ENCODE measurements at regions not wholly inside any gene's neighbourhood (a gene's known extent, or its start where the extent isn't known, plus 50 kb on each side); places are given as distances from the start of the nearest gene placed in this dataset.

- no peaks in the 10 kb centered on the region for H3K36me3 ChIP-seq (ENCODE audit: insufficient read depth, low read length)
- no peaks in the 10 kb centered on the region for H3K79me2 ChIP-seq (ENCODE audit: insufficient read depth, low read length)
- no peak overlapping the region for H3K27ac ChIP-seq (ENCODE audit: low read depth, low read length)
- H3K4me3 ChIP-seq (ENCODE audit: insufficient read depth, low read length): no peak overlapping the region
- no peaks in the 10 kb centered on the region for H3K9me3 ChIP-seq (ENCODE audit: low read depth, low read length)
- H4K20me1 ChIP-seq (ENCODE audit: insufficient read depth, low read length): no peaks in the 10 kb centered on the region
- DNase-seq (ENCODE audit: insufficient read length, low spot score, missing footprints): no peak
- H3K4me2 ChIP-seq (ENCODE audit: insufficient read depth, low read length): no peak overlapping the region
- no peak overlapping the region for H2AFZ ChIP-seq (ENCODE audit: low read length)
- no peaks in the 10 kb centered on the region for H3K27me3 ChIP-seq (ENCODE audit: insufficient read depth, low read length)
- H3K4me1 ChIP-seq (ENCODE audit: insufficient read depth, low read length): no peaks in the 10 kb centered on the region
- no peak for TF ChIP-seq CTCF (IDR thresholded peaks at IDR 0.05; ENCODE audit: extremely low read depth, low read depth, low read length)
Measured at GRCh38 chr5:97338729-97339128, 155.7 kb upstream of the RIOK2 start.

GRCh38 chr5:97355775-97356174, 172.7 kb upstream of the RIOK2 start:
- no peaks in the 10 kb centered on the region for H3K4me1 ChIP-seq (ENCODE audit: insufficient read depth, low read length)
- H2AFZ ChIP-seq (ENCODE audit: low read length): no peak overlapping the region
- no peaks in the 10 kb centered on the region for H4K20me1 ChIP-seq (ENCODE audit: insufficient read depth, low read length)
- DNase-seq (ENCODE audit: insufficient read length, low spot score, missing footprints): no peak
- H3K79me2 ChIP-seq (ENCODE audit: insufficient read depth, low read length): no peaks in the 10 kb centered on the region
- no peak overlapping the region for H3K27ac ChIP-seq (ENCODE audit: low read depth, low read length)
- no peak for TF ChIP-seq CTCF (IDR thresholded peaks at IDR 0.05; ENCODE audit: extremely low read depth, low read depth, low read length)
- H3K4me2 ChIP-seq (ENCODE audit: insufficient read depth, low read length): no peak overlapping the region
- no peaks in the 10 kb centered on the region for H3K36me3 ChIP-seq (ENCODE audit: insufficient read depth, low read length)
- H3K9me3 ChIP-seq (ENCODE audit: low read depth, low read length): no peaks in the 10 kb centered on the region
- H3K27me3 ChIP-seq (ENCODE audit: insufficient read depth, low read length): no peaks in the 10 kb centered on the region
- H3K4me3 ChIP-seq (ENCODE audit: insufficient read depth, low read length): no peak overlapping the region

GRCh38 chr5:97363577-97363976, 180.5 kb upstream of the RIOK2 start:
- Histone ChIP-seq H3K9me3 (ENCODE audit: low read depth, low read length) (no peaks in the 10 kb centered on the region), H2AFZ (ENCODE audit: low read length) (no peak overlapping the region), H4K20me1 (ENCODE audit: insufficient read depth, low read length) (no peaks in the 10 kb centered on the region), H3K4me1 (ENCODE audit: insufficient read depth, low read length) (no peaks in the 10 kb centered on the region), H3K27me3 (ENCODE audit: insufficient read depth, low read length) (no peaks in the 10 kb centered on the region), H3K27ac (ENCODE audit: low read depth, low read length) (no peak overlapping the region), H3K4me3 (ENCODE audit: insufficient read depth, low read length) (no peak overlapping the region), H3K36me3 (ENCODE audit: insufficient read depth, low read length) (no peaks in the 10 kb centered on the region), H3K4me2 (ENCODE audit: insufficient read depth, low read length) (no peak overlapping the region), H3K79me2 (ENCODE audit: insufficient read depth, low read length) (no peaks in the 10 kb centered on the region)
- no peak for TF ChIP-seq CTCF (IDR thresholded peaks at IDR 0.05; ENCODE audit: extremely low read depth, low read depth, low read length)
- DNase-seq (ENCODE audit: insufficient read length, low spot score, missing footprints): no peak

GRCh38 chr5:97364731-97365130, 181.7 kb upstream of the RIOK2 start:
- Histone ChIP-seq H3K4me1 (ENCODE audit: insufficient read depth, low read length) (no peaks in the 10 kb centered on the region), H2AFZ (ENCODE audit: low read length) (no peak overlapping the region), H3K4me2 (ENCODE audit: insufficient read depth, low read length) (no peak overlapping the region), H3K4me3 (ENCODE audit: insufficient read depth, low read length) (no peak overlapping the region), H3K27ac (ENCODE audit: low read depth, low read length) (no peak overlapping the region), H3K9me3 (ENCODE audit: low read depth, low read length) (no peaks in the 10 kb centered on the region), H3K79me2 (ENCODE audit: insufficient read depth, low read length) (no peaks in the 10 kb centered on the region), H4K20me1 (ENCODE audit: insufficient read depth, low read length) (no peaks in the 10 kb centered on the region), H3K36me3 (ENCODE audit: insufficient read depth, low read length) (no peaks in the 10 kb centered on the region), H3K27me3 (ENCODE audit: insufficient read depth, low read length) (no peaks in the 10 kb centered on the region)
- TF ChIP-seq CTCF (IDR thresholded peaks at IDR 0.05; ENCODE audit: extremely low read depth, low read depth, low read length): no peak
- no peak for DNase-seq (ENCODE audit: insufficient read length, low spot score, missing footprints)

All from osteoblast (primary cell).